ENCODE measurements at regions not wholly inside any gene's neighbourhood (a gene's known extent, or its start where the extent isn't known, plus 50 kb on each side); places are given as distances from the start of the nearest gene placed in this dataset.

GRCh38 chr11:97361812-97362378 lies 972.1 kb downstream of the JRKL start:
- Histone ChIP-seq H3K4me1 (ENCODE audit: control insufficient read depth, extremely low read depth, insufficient read depth, low read length) (peaks cover 5% of the 10 kb centered on the region), H3K4me3 (ENCODE audit: control insufficient read depth in 2 of 3, extremely low read depth in 1 of 3, insufficient read depth in 2 of 3, low read depth in 1 of 3, low read length in 3 of 3) (no peak overlapping the region), H3K9me1 (ENCODE audit: control insufficient read depth, extremely low read depth, insufficient read depth, low read length) (no peaks in the 10 kb centered on the region), H2AFZ (ENCODE audit: control insufficient read depth, low read length) (no peak overlapping the region), H4K20me1 (ENCODE audit: control insufficient read depth, extremely low read depth, insufficient read depth, low read length) (no peaks in the 10 kb centered on the region), H3K79me2 (ENCODE audit: control insufficient read depth, insufficient read depth, low read length) (no peaks in the 10 kb centered on the region), H3K9me3 (ENCODE audit: control insufficient read depth, low read depth, low read length) (no peaks in the 10 kb centered on the region), H3K9ac (ENCODE audit: control insufficient read depth, extremely low read depth, insufficient read depth, low read length) (no peak overlapping the region), H3K36me3 (ENCODE audit: control insufficient read depth in 2 of 2, extremely low read depth in 1 of 2, insufficient read depth in 2 of 2, low read length in 2 of 2) (no peaks in the 10 kb centered on the region), H3K27me3 (ENCODE audit: control insufficient read depth, extremely low read depth, insufficient read depth, low read length) (no peaks in the 10 kb centered on the region), H3K4me2 (ENCODE audit: control insufficient read depth, extremely low read depth, insufficient read depth, low read depth, low read length) (no peak overlapping the region), H3K27ac (ENCODE audit: control insufficient read depth, insufficient read depth, low read length) (no peak overlapping the region)
- TF ChIP-seq, protein P1, sequence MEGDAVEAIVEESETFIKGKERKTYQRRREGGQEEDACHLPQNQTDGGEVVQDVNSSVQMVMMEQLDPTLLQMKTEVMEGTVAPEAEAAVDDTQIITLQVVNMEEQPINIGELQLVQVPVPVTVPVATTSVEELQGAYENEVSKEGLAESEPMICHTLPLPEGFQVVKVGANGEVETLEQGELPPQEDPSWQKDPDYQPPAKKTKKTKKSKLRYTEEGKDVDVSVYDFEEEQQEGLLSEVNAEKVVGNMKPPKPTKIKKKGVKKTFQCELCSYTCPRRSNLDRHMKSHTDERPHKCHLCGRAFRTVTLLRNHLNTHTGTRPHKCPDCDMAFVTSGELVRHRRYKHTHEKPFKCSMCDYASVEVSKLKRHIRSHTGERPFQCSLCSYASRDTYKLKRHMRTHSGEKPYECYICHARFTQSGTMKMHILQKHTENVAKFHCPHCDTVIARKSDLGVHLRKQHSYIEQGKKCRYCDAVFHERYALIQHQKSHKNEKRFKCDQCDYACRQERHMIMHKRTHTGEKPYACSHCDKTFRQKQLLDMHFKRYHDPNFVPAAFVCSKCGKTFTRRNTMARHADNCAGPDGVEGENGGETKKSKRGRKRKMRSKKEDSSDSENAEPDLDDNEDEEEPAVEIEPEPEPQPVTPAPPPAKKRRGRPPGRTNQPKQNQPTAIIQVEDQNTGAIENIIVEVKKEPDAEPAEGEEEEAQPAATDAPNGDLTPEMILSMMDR (optimal IDR thresholded peaks at IDR 0.05 in 1 of 3, IDR thresholded peaks at IDR 0.05 in 1 of 3, conservative IDR thresholded peaks at IDR 0.05 in 1 of 3; ENCODE audit: extremely low read depth in 1 of 3, insufficient read depth in 2 of 3, low read length in 3 of 3) = no peak
- no peak for TF ChIP-seq EZH2 (IDR thresholded peaks at IDR 0.05; ENCODE audit: low read length)
- DNase-seq (ENCODE audit: low read depth, low spot score) (no peak), FAIRE-seq (peak; percentile 48)
- dilution Hi-C loops (cut with MboI; ENCODE audit: extremely low pct_ligation_motif_present, low sequenced_read_pairs) = no loop called here

GRCh38 chr11:97363331-97363730 lies 973.5 kb downstream of the JRKL start:
- Histone ChIP-seq H3K27me3 (ENCODE audit: control insufficient read depth, extremely low read depth, insufficient read depth, low read length) (no peaks in the 10 kb centered on the region), H3K4me2 (ENCODE audit: control insufficient read depth, extremely low read depth, insufficient read depth, low read depth, low read length) (no peak overlapping the region), H3K4me3 (ENCODE audit: control insufficient read depth in 2 of 3, extremely low read depth in 1 of 3, insufficient read depth in 2 of 3, low read depth in 1 of 3, low read length in 3 of 3) (no peak overlapping the region), H3K36me3 (ENCODE audit: control insufficient read depth in 2 of 2, extremely low read depth in 1 of 2, insufficient read depth in 2 of 2, low read length in 2 of 2) (no peaks in the 10 kb centered on the region), H4K20me1 (ENCODE audit: control insufficient read depth, extremely low read depth, insufficient read depth, low read length) (no peaks in the 10 kb centered on the region), H3K9me3 (ENCODE audit: control insufficient read depth, low read depth, low read length) (no peaks in the 10 kb centered on the region), H3K9ac (ENCODE audit: control insufficient read depth, extremely low read depth, insufficient read depth, low read length) (no peak overlapping the region), H2AFZ (ENCODE audit: control insufficient read depth, low read length) (no peak overlapping the region), H3K79me2 (ENCODE audit: control insufficient read depth, insufficient read depth, low read length) (no peaks in the 10 kb centered on the region), H3K4me1 (ENCODE audit: control insufficient read depth, extremely low read depth, insufficient read depth, low read length) (peaks cover 5% of the 10 kb centered on the region), H3K27ac (ENCODE audit: control insufficient read depth, insufficient read depth, low read length) (no peak overlapping the region), H3K9me1 (ENCODE audit: control insufficient read depth, extremely low read depth, insufficient read depth, low read length) (no peaks in the 10 kb centered on the region)
- DNase-seq (ENCODE audit: low read depth, low spot score) = no peak
- FAIRE-seq = no peak
- no peak for TF ChIP-seq EZH2 (IDR thresholded peaks at IDR 0.05; ENCODE audit: low read length)
- TF ChIP-seq, protein P1 (optimal IDR thresholded peaks at IDR 0.05 in 1 of 3, IDR thresholded peaks at IDR 0.05 in 1 of 3, conservative IDR thresholded peaks at IDR 0.05 in 1 of 3; ENCODE audit: extremely low read depth in 1 of 3, insufficient read depth in 2 of 3, low read length in 3 of 3) = no peak
- dilution Hi-C loops (cut with MboI; ENCODE audit: extremely low pct_ligation_motif_present, low sequenced_read_pairs) = no loop called here
